RWPE2 (cell line): ENCODE measurements at regions not wholly inside any gene's neighbourhood (a gene's known extent, or its start where the extent isn't known, plus 50 kb on each side); places are given as distances from the start of the nearest gene placed in this dataset.

Experiments
- ATAC-seq: fragments of 200-7000 bp; cut with Tn5 transposase; 3 replicates; pipeline ENCODE4 v1.9.1; 2021; ENCODE audit warnings: low read depth
- DNase-seq: peaks from one replicate; pipeline ENCODE4 v3.0.0-alpha.2; 2020; ENCODE audit warnings: low spot score
- H3K27ac ChIP-seq: fragments of 450-650 bp; 2 replicates; pipeline ENCODE4 v1.5.1; 2017; ENCODE audit warnings: mild to moderate bottlenecking; ENCODE audit not compliant: poor library complexity, severe bottlenecking
- H3K27me3 ChIP-seq: fragments of 250-450 bp; sonication (Bioruptor Pico); 2 replicates; pipeline ENCODE4 v1.5.1; 2021; ENCODE audit warnings: mild to moderate bottlenecking, moderate library complexity; ENCODE audit not compliant: insufficient read depth, poor library complexity, severe bottlenecking
- H3K36me3 ChIP-seq: fragments of 250-450 bp; sonication (Bioruptor Pico); 2 replicates; pipeline ENCODE4 v1.5.1; 2020; ENCODE audit warnings: low read depth, mild to moderate bottlenecking, moderate library complexity
- H3K4me1 ChIP-seq: fragments of 250-450 bp; sonication (Bioruptor Pico); 2 replicates; pipeline ENCODE4 v1.5.1; 2021; ENCODE audit warnings: mild to moderate bottlenecking, moderate library complexity; ENCODE audit not compliant: insufficient read depth, poor library complexity, severe bottlenecking
- H3K4me3 ChIP-seq: fragments of 250-450 bp; sonication (Bioruptor Pico); 2 replicates; pipeline ENCODE4 v1.5.1; 2021; ENCODE audit warnings: mild to moderate bottlenecking, moderate library complexity; ENCODE audit not compliant: severe bottlenecking
- H3K9me3 ChIP-seq: fragments of 250-450 bp; sonication (Bioruptor Pico); 2 replicates; pipeline ENCODE4 v1.5.1; 2021; ENCODE audit warnings: mild to moderate bottlenecking, moderate library complexity; ENCODE audit not compliant: severe bottlenecking
- CTCF ChIP-seq: fragments of 450-650 bp; IDR thresholded peaks from one replicate; pipeline ENCODE4 v1.5.1; 2017; ENCODE audit warnings: mild to moderate bottlenecking, moderate library complexity; ENCODE audit not compliant: poor library complexity, severe bottlenecking

DNA sequence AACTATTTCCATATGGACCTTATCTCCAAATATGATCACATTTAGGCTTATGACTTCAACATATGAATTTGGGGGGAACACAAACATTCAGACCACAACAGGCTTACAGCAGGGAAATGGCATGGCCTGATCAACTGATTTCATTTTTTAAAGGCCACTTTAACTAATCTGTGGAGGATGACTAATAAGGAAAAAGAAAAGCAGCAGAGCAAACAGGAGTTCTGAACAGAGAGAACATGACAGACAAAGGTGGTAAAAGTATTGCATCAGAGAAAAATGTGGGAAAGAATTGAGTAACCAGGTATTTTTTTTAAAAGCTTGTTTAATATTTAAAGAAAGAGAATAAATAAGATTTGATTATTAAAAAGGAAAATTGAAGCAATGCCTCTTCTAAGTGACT is 366.1 kb upstream of the TMPO start:
- Histone ChIP-seq H3K9me3 (no peaks in the 10 kb centered on the region), H3K4me1 (no peaks in the 10 kb centered on the region), H3K27ac (no peak overlapping the region), H3K4me3 (no peak overlapping the region), H3K27me3 (no peaks in the 10 kb centered on the region), H3K36me3 (no peaks in the 10 kb centered on the region)
- DNase-seq (no peak), ATAC-seq (no peak)
- TF ChIP-seq CTCF: no peak

- ATAC-seq: no peak
Measured at GRCh38 chr12:98149691-98150210, 365.6 kb upstream of the TMPO start.

DNA sequence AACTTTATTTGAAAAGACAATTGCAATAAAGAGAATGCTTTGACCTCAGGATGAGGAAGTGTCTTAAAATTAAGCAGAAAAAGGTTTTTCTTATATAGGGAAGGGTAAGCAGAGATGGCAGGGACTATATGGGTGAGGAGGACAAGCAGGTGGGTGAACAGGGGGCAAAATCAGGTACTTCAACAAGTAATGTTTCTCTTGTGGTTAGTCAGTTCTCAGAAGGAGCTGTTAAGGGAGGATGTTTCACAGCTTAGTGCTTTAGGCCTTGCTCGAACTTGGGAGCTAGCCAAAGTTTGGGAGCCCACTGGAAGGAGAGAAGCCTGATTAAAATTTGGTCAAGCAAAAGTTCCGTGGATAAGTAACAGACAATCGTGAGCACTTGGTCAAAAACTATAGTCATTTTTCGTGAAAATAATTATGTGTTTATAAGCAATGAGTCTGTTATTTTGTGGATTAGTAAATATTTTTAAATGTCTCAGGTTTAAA is 364.2 kb upstream of the TMPO start:
- DNase-seq (no peak), ATAC-seq (no peak)
- no peak for TF ChIP-seq CTCF
- peaks cover 6% of the 10 kb centered on the region for H3K27me3 ChIP-seq
- no peak overlapping the region for H3K27ac ChIP-seq
- no peaks in the 10 kb centered on the region for H3K36me3 ChIP-seq
- H3K9me3 ChIP-seq: no peaks in the 10 kb centered on the region
- H3K4me3 ChIP-seq: no peak overlapping the region
- no peaks in the 10 kb centered on the region for H3K4me1 ChIP-seq

More at GRCh38 chr12:98149691-98150210, 365.6 kb upstream of the TMPO start:
- no peaks in the 10 kb centered on the region for H3K4me1 ChIP-seq
- no peak for TF ChIP-seq CTCF
- DNase-seq: no peak
- H3K4me3 ChIP-seq: no peak overlapping the region
- H3K9me3 ChIP-seq: no peaks in the 10 kb centered on the region
- no peak overlapping the region for H3K27ac ChIP-seq
- no peaks in the 10 kb centered on the region for H3K36me3 ChIP-seq
- peaks cover 3% of the 10 kb centered on the region for H3K27me3 ChIP-seq

DNA sequence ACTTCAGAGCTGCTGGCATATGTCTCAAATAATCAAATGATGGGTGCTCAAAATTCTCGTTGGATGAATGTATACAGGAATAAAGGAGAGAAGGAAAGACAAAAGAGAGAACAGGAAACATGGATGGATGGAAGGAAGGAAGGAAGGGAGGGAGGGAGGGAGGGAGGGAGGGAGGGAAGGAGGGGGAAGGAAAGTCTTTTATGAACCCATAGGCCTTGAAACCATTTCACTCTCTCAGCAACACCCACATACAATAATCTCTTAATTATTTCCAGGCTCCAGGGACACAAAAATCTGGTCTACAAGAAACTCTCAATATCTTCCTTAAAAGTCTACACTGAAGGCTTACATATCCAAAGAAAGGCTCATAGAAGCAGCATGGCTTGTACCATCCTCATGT is 363.4 kb upstream of the TMPO start:
- no peak for TF ChIP-seq CTCF
- no peak for ATAC-seq

GRCh38 chr12:98154850-98155249 is 360.5 kb upstream of the TMPO start:
- peaks cover 6% of the 10 kb centered on the region for H3K27me3 ChIP-seq
- H3K4me1 ChIP-seq: no peaks in the 10 kb centered on the region
- H3K27ac ChIP-seq: no peak overlapping the region
- no peak for DNase-seq
- TF ChIP-seq CTCF: no peak
- H3K9me3 ChIP-seq: no peaks in the 10 kb centered on the region
- H3K36me3 ChIP-seq: no peaks in the 10 kb centered on the region
- no peak overlapping the region for H3K4me3 ChIP-seq
- peak; percentile 48; the same call in 1 of the 3 replicates for ATAC-seq

More for the DNA sequence above, 363.4 kb upstream of the TMPO start:
- DNase-seq: no peak
- H3K27ac ChIP-seq: no peak overlapping the region
- H3K36me3 ChIP-seq: no peaks in the 10 kb centered on the region
- peaks cover 6% of the 10 kb centered on the region for H3K27me3 ChIP-seq
- H3K4me3 ChIP-seq: no peak overlapping the region
- H3K4me1 ChIP-seq: no peaks in the 10 kb centered on the region
- H3K9me3 ChIP-seq: no peaks in the 10 kb centered on the region
